ENCODE measurements at regions not wholly inside any gene's neighbourhood (a gene's known extent, or its start where the extent isn't known, plus 50 kb on each side); places are given as distances from the start of the nearest gene placed in this dataset.
A peak's percentile ranks its signal among the peaks of the same experiment; 100 is the strongest.

GRCh38 chr15:96230526-96231181 lies 99.8 kb upstream of the NR2F2 start:
- DNase-seq (ENCODE audit: insufficient read length, low spot score), result peak; percentile 3
- FAIRE-seq, result no peak
- no peak for TF ChIP-seq POLR2A (IDR thresholded peaks at IDR 0.05; ENCODE audit: low read depth, low read length)

GRCh38 chr15:96232335-96232734 lies 98.2 kb upstream of the NR2F2 start:
- FAIRE-seq, result no peak
- no peak for TF ChIP-seq POLR2A (IDR thresholded peaks at IDR 0.05; ENCODE audit: low read depth, low read length)
- DNase-seq (ENCODE audit: insufficient read length, low spot score), result no peak

GRCh38 chr15:96234109-96234892 lies 96.2 kb upstream of the NR2F2 start:
- FAIRE-seq (peak; percentile 55), DNase-seq (ENCODE audit: insufficient read length, low spot score) (peak; percentile 14)

GRCh38 chr15:96237002-96237401 lies 93.5 kb upstream of the NR2F2 start:
- TF ChIP-seq POLR2A (IDR thresholded peaks at IDR 0.05; ENCODE audit: low read depth, low read length), result no peak
- DNase-seq (ENCODE audit: insufficient read length, low spot score) (no peak), FAIRE-seq (no peak)

More at GRCh38 chr15:96234109-96234892, 96.2 kb upstream of the NR2F2 start:
- no peak for TF ChIP-seq POLR2A (IDR thresholded peaks at IDR 0.05; ENCODE audit: low read depth, low read length)

- no peak for TF ChIP-seq POLR2A (IDR thresholded peaks at IDR 0.05; ENCODE audit: low read depth, low read length)
- DNase-seq (ENCODE audit: insufficient read length, low spot score) (no peak), FAIRE-seq (no peak)
These were observed 87.7 kb upstream of the NR2F2 start for GRCh38 chr15:96242761-96243160.

GRCh38 chr15:96243701-96244100 lies 86.8 kb upstream of the NR2F2 start:
- no peak for FAIRE-seq
- TF ChIP-seq POLR2A (IDR thresholded peaks at IDR 0.05; ENCODE audit: low read depth, low read length), result no peak
- no peak for DNase-seq (ENCODE audit: insufficient read length, low spot score)

- TF ChIP-seq POLR2A (IDR thresholded peaks at IDR 0.05; ENCODE audit: low read depth, low read length), result no peak
- no peak for FAIRE-seq
- no peak for DNase-seq (ENCODE audit: insufficient read length, low spot score)
These were observed 85.2 kb upstream of the NR2F2 start for GRCh38 chr15:96245252-96245651.

GRCh38 chr15:96246057-96246456 lies 84.4 kb upstream of the NR2F2 start:
- TF ChIP-seq POLR2A (IDR thresholded peaks at IDR 0.05; ENCODE audit: low read depth, low read length), result no peak
- DNase-seq (ENCODE audit: insufficient read length, low spot score), result no peak
- FAIRE-seq, result no peak

GRCh38 chr15:96247621-96248305 lies 82.7 kb upstream of the NR2F2 start:
- FAIRE-seq, result no peak
- DNase-seq (ENCODE audit: insufficient read length, low spot score), result no peak
- no peak for TF ChIP-seq POLR2A (IDR thresholded peaks at IDR 0.05; ENCODE audit: low read depth, low read length)

- DNase-seq (ENCODE audit: insufficient read length, low spot score) (no peak), FAIRE-seq (no peak)
- no peak for TF ChIP-seq POLR2A (IDR thresholded peaks at IDR 0.05; ENCODE audit: low read depth, low read length)
These were observed 78.4 kb upstream of the NR2F2 start for GRCh38 chr15:96252148-96252547.

GRCh38 chr15:96253006-96253747 lies 77.3 kb upstream of the NR2F2 start:
- DNase-seq (ENCODE audit: insufficient read length, low spot score), result no peak
- no peak for FAIRE-seq
- TF ChIP-seq POLR2A (IDR thresholded peaks at IDR 0.05; ENCODE audit: low read depth, low read length), result no peak

GRCh38 chr15:96254173-96254572 lies 76.3 kb upstream of the NR2F2 start:
- DNase-seq (ENCODE audit: insufficient read length, low spot score) (no peak), FAIRE-seq (no peak)
- no peak for TF ChIP-seq POLR2A (IDR thresholded peaks at IDR 0.05; ENCODE audit: low read depth, low read length)

- FAIRE-seq (no peak), DNase-seq (ENCODE audit: insufficient read length, low spot score) (no peak)
- TF ChIP-seq POLR2A (IDR thresholded peaks at IDR 0.05; ENCODE audit: low read depth, low read length), result no peak
These were observed 74.9 kb upstream of the NR2F2 start for GRCh38 chr15:96255599-96255998.

GRCh38 chr15:96261575-96262034 lies 68.9 kb upstream of the NR2F2 start:
- no peak for FAIRE-seq
- DNase-seq (ENCODE audit: insufficient read length, low spot score), result no peak
- TF ChIP-seq POLR2A (IDR thresholded peaks at IDR 0.05; ENCODE audit: low read depth, low read length), result no peak
